DND-41 (cell line): ENCODE measurements at regions not wholly inside any gene's neighbourhood (a gene's known extent, or its start where the extent isn't known, plus 50 kb on each side); places are given as distances from the start of the nearest gene placed in this dataset.

Experiments
- EZH2 ChIP-seq: IDR thresholded peaks from 3 replicates; pipeline ENCODE4 v1.6.1; 2012; ENCODE audit warnings: borderline replicate concordance, low read depth, mild to moderate bottlenecking, moderate library complexity, low read length, inconsistent platforms; ENCODE audit not compliant: severe bottlenecking
- TF ChIP-seq, protein P1 (sequence below): IDR thresholded peaks from 2 replicates; pipeline ENCODE4 v1.5.1; 2012; ENCODE audit warnings: borderline replicate concordance, low read length, moderate library complexity, mild to moderate bottlenecking; ENCODE audit not compliant: poor library complexity, severe bottlenecking; ENCODE audit errors: extremely low read depth

DNA sequence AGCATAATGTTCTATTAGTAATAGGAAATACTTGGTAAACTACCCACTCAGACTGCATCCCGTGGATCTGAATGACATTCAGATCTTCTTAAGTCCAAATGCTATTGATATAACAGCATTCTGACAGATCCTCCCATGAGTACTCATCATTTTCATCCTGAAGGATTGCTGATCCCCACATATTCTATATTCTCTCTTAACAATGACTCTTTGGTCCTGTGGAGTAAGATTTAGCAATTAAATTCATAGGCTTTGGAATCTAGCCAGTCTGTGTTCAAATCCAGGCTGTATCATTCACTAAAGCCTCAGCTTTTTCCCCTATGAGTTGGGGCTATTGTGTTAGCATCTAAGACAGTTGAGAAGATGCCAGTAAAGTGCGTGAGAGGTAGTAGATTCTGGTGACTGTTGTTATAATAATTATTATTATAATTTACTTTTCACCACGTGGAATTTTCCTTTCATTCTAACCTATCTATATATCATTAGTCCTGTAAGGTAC, 591.3 kb upstream of the SYT4 start:
- TF ChIP-seq, protein P1, sequence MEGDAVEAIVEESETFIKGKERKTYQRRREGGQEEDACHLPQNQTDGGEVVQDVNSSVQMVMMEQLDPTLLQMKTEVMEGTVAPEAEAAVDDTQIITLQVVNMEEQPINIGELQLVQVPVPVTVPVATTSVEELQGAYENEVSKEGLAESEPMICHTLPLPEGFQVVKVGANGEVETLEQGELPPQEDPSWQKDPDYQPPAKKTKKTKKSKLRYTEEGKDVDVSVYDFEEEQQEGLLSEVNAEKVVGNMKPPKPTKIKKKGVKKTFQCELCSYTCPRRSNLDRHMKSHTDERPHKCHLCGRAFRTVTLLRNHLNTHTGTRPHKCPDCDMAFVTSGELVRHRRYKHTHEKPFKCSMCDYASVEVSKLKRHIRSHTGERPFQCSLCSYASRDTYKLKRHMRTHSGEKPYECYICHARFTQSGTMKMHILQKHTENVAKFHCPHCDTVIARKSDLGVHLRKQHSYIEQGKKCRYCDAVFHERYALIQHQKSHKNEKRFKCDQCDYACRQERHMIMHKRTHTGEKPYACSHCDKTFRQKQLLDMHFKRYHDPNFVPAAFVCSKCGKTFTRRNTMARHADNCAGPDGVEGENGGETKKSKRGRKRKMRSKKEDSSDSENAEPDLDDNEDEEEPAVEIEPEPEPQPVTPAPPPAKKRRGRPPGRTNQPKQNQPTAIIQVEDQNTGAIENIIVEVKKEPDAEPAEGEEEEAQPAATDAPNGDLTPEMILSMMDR: no peak
- TF ChIP-seq EZH2: no peak
